ENCODE measurements at regions not wholly inside any gene's neighbourhood (a gene's known extent, or its start where the extent isn't known, plus 50 kb on each side); places are given as distances from the start of the nearest gene placed in this dataset.

DNA sequence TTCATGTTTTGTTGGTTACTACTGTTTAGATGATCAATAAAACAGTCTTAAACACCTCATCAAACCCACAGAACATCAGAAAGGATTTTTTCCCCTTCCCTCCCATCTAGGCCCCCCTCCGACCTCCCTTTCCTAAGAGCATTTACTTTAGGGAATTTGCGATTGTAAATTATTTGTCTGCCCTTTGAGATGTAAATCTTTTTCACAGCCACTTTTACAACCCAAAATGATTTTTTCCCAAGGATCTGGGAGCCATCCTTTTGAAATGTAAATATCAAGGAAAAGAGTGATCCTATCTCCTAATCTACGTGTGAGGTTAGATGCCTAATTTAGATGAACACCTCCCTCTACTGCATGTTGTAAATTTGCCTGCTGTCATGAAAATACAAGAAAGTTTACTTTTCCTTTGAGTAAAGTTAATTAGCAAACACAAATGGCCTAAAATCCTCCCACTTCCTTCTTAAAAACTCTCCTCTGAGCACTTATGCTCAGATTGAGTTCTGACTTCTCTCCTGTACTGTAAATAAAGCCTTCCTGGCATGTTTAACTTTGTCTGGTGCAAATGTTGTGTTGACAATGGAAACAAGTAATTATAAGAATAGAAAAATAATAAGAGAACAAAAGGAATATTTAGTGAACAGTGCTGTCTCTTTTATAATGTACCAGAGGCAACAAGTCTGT, 1646.9 kb upstream of the SPRY2 start:
- H3K9ac ChIP-seq, result no peak overlapping the region
- H3K4me2 ChIP-seq (ENCODE audit: low read length), result no peak overlapping the region
- no peak overlapping the region for H2AFZ ChIP-seq
- no peaks in the 10 kb centered on the region for H3K36me3 ChIP-seq (ENCODE audit: control insufficient read depth, insufficient read depth, low read length)
- no peak overlapping the region for H3K4me3 ChIP-seq (ENCODE audit: low read depth, low read length)
- H3K9me3 ChIP-seq (ENCODE audit: control insufficient read depth, low read length), result no peaks in the 10 kb centered on the region
- H3K4me1 ChIP-seq, result no peaks in the 10 kb centered on the region
- TF ChIP-seq, protein P1, sequence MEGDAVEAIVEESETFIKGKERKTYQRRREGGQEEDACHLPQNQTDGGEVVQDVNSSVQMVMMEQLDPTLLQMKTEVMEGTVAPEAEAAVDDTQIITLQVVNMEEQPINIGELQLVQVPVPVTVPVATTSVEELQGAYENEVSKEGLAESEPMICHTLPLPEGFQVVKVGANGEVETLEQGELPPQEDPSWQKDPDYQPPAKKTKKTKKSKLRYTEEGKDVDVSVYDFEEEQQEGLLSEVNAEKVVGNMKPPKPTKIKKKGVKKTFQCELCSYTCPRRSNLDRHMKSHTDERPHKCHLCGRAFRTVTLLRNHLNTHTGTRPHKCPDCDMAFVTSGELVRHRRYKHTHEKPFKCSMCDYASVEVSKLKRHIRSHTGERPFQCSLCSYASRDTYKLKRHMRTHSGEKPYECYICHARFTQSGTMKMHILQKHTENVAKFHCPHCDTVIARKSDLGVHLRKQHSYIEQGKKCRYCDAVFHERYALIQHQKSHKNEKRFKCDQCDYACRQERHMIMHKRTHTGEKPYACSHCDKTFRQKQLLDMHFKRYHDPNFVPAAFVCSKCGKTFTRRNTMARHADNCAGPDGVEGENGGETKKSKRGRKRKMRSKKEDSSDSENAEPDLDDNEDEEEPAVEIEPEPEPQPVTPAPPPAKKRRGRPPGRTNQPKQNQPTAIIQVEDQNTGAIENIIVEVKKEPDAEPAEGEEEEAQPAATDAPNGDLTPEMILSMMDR (IDR thresholded peaks at IDR 0.05), result no peak
- no peak overlapping the region for H3K27ac ChIP-seq
- H3K27me3 ChIP-seq (ENCODE audit: control insufficient read depth, insufficient read depth, low read length), result no peaks in the 10 kb centered on the region
- no peaks in the 10 kb centered on the region for H3K79me2 ChIP-seq

DNA sequence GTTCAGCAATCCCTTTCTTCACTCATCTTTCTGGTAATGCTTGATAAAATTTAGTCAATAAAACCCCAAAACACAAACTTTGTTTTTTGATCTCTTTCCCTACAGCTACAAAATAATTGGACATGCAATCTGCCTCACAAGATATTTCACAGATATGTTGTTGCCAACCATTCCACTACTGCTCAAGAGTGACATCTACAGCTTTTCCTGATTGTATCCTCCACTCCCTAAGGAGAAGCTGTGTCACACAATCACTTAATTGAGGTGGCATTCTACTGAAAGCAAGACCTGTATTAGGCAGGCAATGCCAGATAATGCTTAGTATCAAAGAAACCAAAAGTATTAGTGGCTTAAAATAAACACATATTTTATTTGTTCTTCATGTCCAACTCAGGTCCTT, 1646.2 kb upstream of the SPRY2 start:
- H3K9ac ChIP-seq, result no peak overlapping the region
- no peak overlapping the region for H3K4me3 ChIP-seq (ENCODE audit: low read depth, low read length)
- no peaks in the 10 kb centered on the region for H3K79me2 ChIP-seq
- H3K27me3 ChIP-seq (ENCODE audit: control insufficient read depth, insufficient read depth, low read length), result no peaks in the 10 kb centered on the region
- H3K9me3 ChIP-seq (ENCODE audit: control insufficient read depth, low read length), result no peaks in the 10 kb centered on the region
- H2AFZ ChIP-seq, result no peak overlapping the region
- H3K27ac ChIP-seq, result no peak overlapping the region
- no peaks in the 10 kb centered on the region for H3K36me3 ChIP-seq (ENCODE audit: control insufficient read depth, insufficient read depth, low read length)
- H3K4me1 ChIP-seq, result no peaks in the 10 kb centered on the region
- TF ChIP-seq, protein P1 (IDR thresholded peaks at IDR 0.05), result no peak
- H3K4me2 ChIP-seq (ENCODE audit: low read length), result no peak overlapping the region

DNA sequence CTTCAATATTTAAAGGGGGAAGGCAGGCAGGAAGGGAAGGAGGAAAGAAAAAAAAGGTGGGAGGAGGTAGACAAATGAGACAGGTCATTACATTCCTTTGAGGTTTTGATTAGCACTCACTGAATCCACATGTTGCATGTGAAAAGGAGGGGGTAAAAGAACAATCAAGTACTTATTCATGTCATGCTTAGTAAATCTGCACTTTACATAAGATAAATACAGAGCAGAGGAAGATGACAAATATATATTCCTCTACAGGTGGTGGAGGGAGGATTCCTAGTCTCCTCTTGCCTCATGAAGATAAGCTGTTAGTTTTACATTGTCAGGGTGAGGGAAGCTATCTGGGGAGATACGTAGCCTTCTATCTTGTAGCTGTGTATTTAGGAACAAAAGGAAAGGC, 1645.4 kb upstream of the SPRY2 start:
- no peaks in the 10 kb centered on the region for H3K9me3 ChIP-seq (ENCODE audit: control insufficient read depth, low read length)
- H3K4me2 ChIP-seq (ENCODE audit: low read length), result no peak overlapping the region
- no peak overlapping the region for H3K9ac ChIP-seq
- H3K36me3 ChIP-seq (ENCODE audit: control insufficient read depth, insufficient read depth, low read length), result no peaks in the 10 kb centered on the region
- no peaks in the 10 kb centered on the region for H3K79me2 ChIP-seq
- TF ChIP-seq, protein P1 (IDR thresholded peaks at IDR 0.05), result no peak
- H3K4me1 ChIP-seq, result no peaks in the 10 kb centered on the region
- no peaks in the 10 kb centered on the region for H3K27me3 ChIP-seq (ENCODE audit: control insufficient read depth, insufficient read depth, low read length)
- H3K27ac ChIP-seq, result no peak overlapping the region
- no peak overlapping the region for H2AFZ ChIP-seq
- H3K4me3 ChIP-seq (ENCODE audit: low read depth, low read length), result no peak overlapping the region

DNA sequence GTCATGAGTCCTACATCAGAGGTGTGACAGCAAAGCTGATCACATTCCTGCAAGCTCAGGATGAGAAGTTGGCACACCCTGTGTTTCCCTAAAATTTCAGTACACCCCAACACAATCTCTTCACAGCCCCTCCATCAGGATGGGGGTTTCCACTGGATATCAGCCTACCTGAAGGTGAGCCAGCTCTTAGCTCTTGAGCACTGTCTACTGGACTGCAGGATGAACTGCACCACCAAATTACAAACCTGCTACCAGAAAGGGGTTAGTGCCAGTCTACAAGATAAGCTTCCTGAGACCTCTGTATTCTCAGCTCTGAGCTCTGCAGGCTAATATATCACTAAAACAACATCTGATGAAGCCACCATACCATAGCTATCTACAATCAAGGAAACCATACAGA, 1616.2 kb upstream of the SPRY2 start:
- Histone ChIP-seq H3K9me3 (ENCODE audit: control insufficient read depth, low read length) (no peaks in the 10 kb centered on the region), H3K4me3 (ENCODE audit: low read depth, low read length) (no peak overlapping the region), H3K36me3 (ENCODE audit: control insufficient read depth, insufficient read depth, low read length) (no peaks in the 10 kb centered on the region), H3K27ac (no peak overlapping the region), H3K79me2 (no peaks in the 10 kb centered on the region), H3K9ac (no peak overlapping the region), H3K27me3 (ENCODE audit: control insufficient read depth, insufficient read depth, low read length) (no peaks in the 10 kb centered on the region), H3K4me2 (ENCODE audit: low read length) (no peak overlapping the region), H3K4me1 (no peaks in the 10 kb centered on the region), H2AFZ (no peak overlapping the region)
- TF ChIP-seq, protein P1 (IDR thresholded peaks at IDR 0.05), result no peak

DNA sequence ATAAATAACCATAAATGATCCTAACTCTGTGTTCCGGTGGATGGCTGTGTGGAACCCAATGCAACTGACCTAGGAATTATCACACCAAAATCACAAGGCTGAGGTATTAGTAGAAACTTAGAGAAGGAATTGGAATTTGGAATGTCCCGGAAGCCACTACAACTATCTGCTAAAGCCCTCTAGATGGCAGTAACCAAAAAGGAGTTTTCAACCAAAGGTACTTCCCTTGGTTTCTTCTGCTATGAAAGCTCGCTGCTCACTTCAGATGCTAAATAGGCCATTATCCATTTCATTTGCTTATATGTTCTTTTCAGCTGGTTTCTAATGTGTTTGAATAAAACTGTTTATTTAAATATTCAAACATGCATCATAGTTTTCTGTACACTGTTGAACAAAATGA, 1589.1 kb upstream of the SPRY2 start:
- TF ChIP-seq, protein P1 (IDR thresholded peaks at IDR 0.05), result no peak
- H3K36me3 ChIP-seq (ENCODE audit: control insufficient read depth, insufficient read depth, low read length), result no peaks in the 10 kb centered on the region
- no peaks in the 10 kb centered on the region for H3K79me2 ChIP-seq
- H3K9me3 ChIP-seq (ENCODE audit: control insufficient read depth, low read length), result no peaks in the 10 kb centered on the region
- no peak overlapping the region for H3K27ac ChIP-seq
- no peaks in the 10 kb centered on the region for H3K4me1 ChIP-seq
- H2AFZ ChIP-seq, result no peak overlapping the region
- H3K27me3 ChIP-seq (ENCODE audit: control insufficient read depth, insufficient read depth, low read length), result no peaks in the 10 kb centered on the region
- H3K4me3 ChIP-seq (ENCODE audit: low read depth, low read length), result no peak overlapping the region
- no peak overlapping the region for H3K4me2 ChIP-seq (ENCODE audit: low read length)
- no peak overlapping the region for H3K9ac ChIP-seq
